ENCODE measurements at regions not wholly inside any gene's neighbourhood (a gene's known extent, or its start where the extent isn't known, plus 50 kb on each side); places are given as distances from the start of the nearest gene placed in this dataset.
"Not testable (repeated sequence)": the region's sequence is repeated elsewhere in the genome, so short reads cannot be mapped to it uniquely, and the experiment has no call there.

DNA sequence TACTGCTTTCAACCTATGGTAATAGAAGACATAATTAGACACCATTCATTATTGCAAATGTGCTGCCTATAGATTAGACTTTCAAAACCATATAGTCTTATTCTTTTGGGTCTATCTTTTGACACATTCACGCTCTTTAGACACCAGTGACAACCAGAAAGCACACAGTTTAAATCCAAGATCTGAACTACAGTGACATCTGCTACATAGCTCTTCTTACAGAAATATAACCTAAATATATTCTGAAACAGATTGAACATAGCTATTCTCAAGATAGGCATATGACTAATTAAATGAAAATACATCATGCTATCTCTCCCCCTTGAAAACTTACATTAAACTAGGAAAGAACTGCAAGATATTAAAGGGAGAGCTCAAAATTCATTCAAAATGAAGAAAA, 514.2 kb upstream of the SLITRK6 start:
- DNase-seq (ENCODE audit: low read depth) = no peak
- TF ChIP-seq, protein P1, sequence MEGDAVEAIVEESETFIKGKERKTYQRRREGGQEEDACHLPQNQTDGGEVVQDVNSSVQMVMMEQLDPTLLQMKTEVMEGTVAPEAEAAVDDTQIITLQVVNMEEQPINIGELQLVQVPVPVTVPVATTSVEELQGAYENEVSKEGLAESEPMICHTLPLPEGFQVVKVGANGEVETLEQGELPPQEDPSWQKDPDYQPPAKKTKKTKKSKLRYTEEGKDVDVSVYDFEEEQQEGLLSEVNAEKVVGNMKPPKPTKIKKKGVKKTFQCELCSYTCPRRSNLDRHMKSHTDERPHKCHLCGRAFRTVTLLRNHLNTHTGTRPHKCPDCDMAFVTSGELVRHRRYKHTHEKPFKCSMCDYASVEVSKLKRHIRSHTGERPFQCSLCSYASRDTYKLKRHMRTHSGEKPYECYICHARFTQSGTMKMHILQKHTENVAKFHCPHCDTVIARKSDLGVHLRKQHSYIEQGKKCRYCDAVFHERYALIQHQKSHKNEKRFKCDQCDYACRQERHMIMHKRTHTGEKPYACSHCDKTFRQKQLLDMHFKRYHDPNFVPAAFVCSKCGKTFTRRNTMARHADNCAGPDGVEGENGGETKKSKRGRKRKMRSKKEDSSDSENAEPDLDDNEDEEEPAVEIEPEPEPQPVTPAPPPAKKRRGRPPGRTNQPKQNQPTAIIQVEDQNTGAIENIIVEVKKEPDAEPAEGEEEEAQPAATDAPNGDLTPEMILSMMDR (IDR thresholded peaks at IDR 0.05; ENCODE audit: insufficient read depth, low read length) = no peak
- no peak overlapping the region for H3K4me3 ChIP-seq (ENCODE audit: low read depth, low read length)

GRCh38 chr13:86318450-86318849, 519.2 kb upstream of the SLITRK6 start:
- no peak overlapping the region for H3K4me3 ChIP-seq (ENCODE audit: low read depth, low read length)
- no peak for DNase-seq (ENCODE audit: low read depth)
- TF ChIP-seq, protein P1 (IDR thresholded peaks at IDR 0.05; ENCODE audit: insufficient read depth, low read length) = no peak

- TF ChIP-seq, protein P1 (IDR thresholded peaks at IDR 0.05; ENCODE audit: insufficient read depth, low read length) = no peak
Measured at GRCh38 chr13:86324191-86324590, 525.0 kb upstream of the SLITRK6 start.

GRCh38 chr13:86355301-86355700, 556.1 kb upstream of the SLITRK6 start:
- H3K4me3 ChIP-seq (ENCODE audit: low read depth, low read length) = no peak overlapping the region
- TF ChIP-seq, protein P1 (IDR thresholded peaks at IDR 0.05; ENCODE audit: insufficient read depth, low read length) = no peak
- DNase-seq (ENCODE audit: low read depth) = no peak

More at GRCh38 chr13:86324191-86324590, 525.0 kb upstream of the SLITRK6 start:
- DNase-seq (ENCODE audit: low read depth) = no peak
- H3K4me3 ChIP-seq (ENCODE audit: low read depth, low read length) = no peak overlapping the region

DNA sequence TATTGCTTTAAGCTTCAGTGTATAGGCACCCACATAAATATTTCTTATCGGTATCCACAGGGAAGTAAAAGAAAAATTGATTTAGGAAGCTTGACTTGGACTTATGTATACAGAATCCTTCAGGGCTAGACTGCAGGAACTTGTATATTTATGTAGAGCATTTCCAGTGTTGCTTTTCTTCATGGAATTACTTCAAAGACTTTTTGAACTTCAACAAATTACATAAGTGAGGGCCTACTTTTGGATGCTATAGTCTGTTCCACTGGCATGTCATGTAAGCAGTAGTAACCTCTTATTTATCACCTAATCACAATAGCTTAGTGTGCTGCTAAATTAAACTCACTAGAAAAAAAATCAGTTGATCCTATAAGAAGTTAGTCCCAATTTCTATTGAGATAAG, 557.9 kb upstream of the SLITRK6 start:
- DNase-seq (ENCODE audit: low read depth) = no peak
- TF ChIP-seq, protein P1 (IDR thresholded peaks at IDR 0.05; ENCODE audit: insufficient read depth, low read length) = no peak
- H3K4me3 ChIP-seq (ENCODE audit: low read depth, low read length) = no peak overlapping the region

GRCh38 chr13:86363749-86364148, 564.5 kb upstream of the SLITRK6 start:
- H3K4me3 ChIP-seq (ENCODE audit: low read depth, low read length); DNase-seq (ENCODE audit: low read depth): not testable (repeated sequence)

GRCh38 chr13:86368924-86369323, 569.7 kb upstream of the SLITRK6 start:
- no peak for DNase-seq (ENCODE audit: low read depth)
- H3K4me3 ChIP-seq (ENCODE audit: low read depth, low read length) = no peak overlapping the region
- TF ChIP-seq, protein P1 (IDR thresholded peaks at IDR 0.05; ENCODE audit: insufficient read depth, low read length) = no peak
